Heart left ventricle (tissue), 16 donors: ENCODE measurements at regions not wholly inside any gene's neighbourhood (a gene's known extent, or its start where the extent isn't known, plus 50 kb on each side); places are given as distances from the start of the nearest gene placed in this dataset.

ENCODE experiments used
- ATAC-seq, 4 donors: fragments of 200-7000 bp; cut with Tn5 transposase; one replicate each; pipeline ENCODE4 v1.9.1; 2020 to 2022; ENCODE audit warnings: moderate library complexity in 4 of 4, mild to moderate bottlenecking in 3 of 4, moderate number of reproducible peaks in 1 of 4
- DNase-seq, 5 donors: peaks; one replicate each; pipeline ENCODE4 v3.0.0-alpha.2; 2020
- H3K27ac ChIP-seq, 12 donors: fragments of 200-600 bp; sonication (generic) in 4 of 12; one replicate each; pipeline versions ENCODE4 v1.5.0 to v1.8.0; 2016 to 2022; ENCODE audit warnings: mild to moderate bottlenecking in 2 of 12
- H3K27me3 ChIP-seq, 9 donors: fragments of 200-600 bp; sonication (generic) in 2 of 9; one replicate each; pipeline versions ENCODE4 v1.5.1 to v1.8.0; 2016 to 2022; ENCODE audit warnings: mild to moderate bottlenecking in 3 of 9
- H3K36me3 ChIP-seq, 9 donors: fragments of 200-600 bp; sonication (generic) in 2 of 9; one replicate each; pipeline versions ENCODE4 v1.5.0 to v1.8.0; 2018 to 2022; ENCODE audit warnings: mild to moderate bottlenecking in 2 of 9
- H3K4me1 ChIP-seq, 12 donors: fragments of 200-600 bp; sonication (generic) in 4 of 12; one replicate each; pipeline versions ENCODE4 v1.5.0 to v1.8.0; 2016 to 2022; ENCODE audit warnings: mild to moderate bottlenecking in 3 of 12
- H3K4me3 ChIP-seq, 12 donors: fragments of 200-600 bp; sonication (generic) in 4 of 12; one replicate each; pipeline versions ENCODE4 v1.5.0 to v1.8.0; 2017 to 2022; ENCODE audit warnings: mild to moderate bottlenecking in 9 of 12, moderate library complexity in 4 of 12
- H3K9me3 ChIP-seq, 12 donors: fragments of 200-600 bp; sonication (generic) in 4 of 12; one replicate each; pipeline versions ENCODE4 v1.5.0 to v1.8.0; 2016 to 2022; ENCODE audit warnings: mild to moderate bottlenecking in 1 of 12
- CTCF ChIP-seq, 12 donors: fragments of 200-600 bp; sonication (generic) in 4 of 12; IDR thresholded peaks; one replicate each; pipeline versions ENCODE4 v1.5.0 to v1.8.0; 2018 to 2022; ENCODE audit warnings: antibody characterized with exemption in 12 of 12, mild to moderate bottlenecking in 5 of 12
- POLR2A ChIP-seq, 2 donors: fragments of 450-650 bp; IDR thresholded peaks; one replicate each; pipeline ENCODE4 v1.6.1; 2017; ENCODE audit warnings: antibody characterized with exemption in 2 of 2, mild to moderate bottlenecking in 2 of 2, moderate library complexity in 2 of 2
- WGBS, 4 donors: extraction: QIAGEN DNeasy Blood & Tissue Kit in 2 of 4; methylation state at CpG; one replicate each; pipeline versions ENCODE4 v1.1.5 to v1.1.7; 2013 to 2018; 5-methylcytosine and 5-hydroxymethylcytosine counted together
- intact Hi-C, 10 donors: fragments of 100-400 bp; cut with DNase I; formaldehyde crosslinking; loops; one replicate each; pipeline versions ENCODE4 v1.11.1 to v1.14.2; 2022
- donor health status: ischemic (EF 13 %, LVEDD 7.1; RV severe dilation, severe dysfunction).
- donor health status: healthy with polysubstance abuse.
- donor health status: DM: no; HTN: yes; CAD: no.
- donor health status: DM: no; HTN: no; CAD: no.
- donor health status: ischemic (EF 25% LVEDD 6.9; RV normal size, moderate dysfunction).
- donor health status: ischemic (EF 25% LVEDD 5.7; RV mildly dilated, moderate dysfunction).
- donor health status: healthy.
- donor health status: DM: yes; HTN: yes; CAD: no.
- donor health status: ischemic (EF 35%, LVEDD 5.7; RV mildly dilated, moderate dysfunction).
- donor health status: nonischemic (EF 11% LVEDD 7.7; RV severe dilation, severe dysfunction).
- donor health status: DM: yes; HTN: yes; CAD: no.
- donor health status: PGD.
- donor health status: ischemic (EF 29% LVEDD 5.4; RV normal size, mild dysfunction).
- donor health status: nonischemic (EF 23%, LVEDD 6.1; RV moderate dilation, normal function).

- DNase-seq (no peak), ATAC-seq (peak in 1 of 4 donors; percentile 39)
- 56 to 65% (median 60%) methylated on average over 9 of the region's 9 CpGs for WGBS, 4 donors
- Histone ChIP-seq H3K9me3 (no peaks in the 10 kb centered on the region), H3K4me1 (peaks cover 0 to 4% (median 0%) of the 10 kb centered on the region in 12 donors), H3K4me3 (no peak overlapping the region), H3K27me3 (peaks cover 0 to 8% (median 0%) of the 10 kb centered on the region in 9 donors), H3K27ac (no peak overlapping the region), H3K36me3 (no peaks in the 10 kb centered on the region)
- intact Hi-C loops: no loop called here
- TF ChIP-seq POLR2A (IDR thresholded peaks at IDR 0.05) (no peak), CTCF (IDR thresholded peaks at IDR 0.05) (no peak)
Measured at GRCh38 chrX:39667736-39668482, 429.8 kb downstream of the BCOR start.

GRCh38 chrX:39669668-39670067 lies 428.1 kb downstream of the BCOR start:
- TF ChIP-seq POLR2A (IDR thresholded peaks at IDR 0.05): no peak
- no peak for TF ChIP-seq CTCF (IDR thresholded peaks at IDR 0.05)
- intact Hi-C loops: no loop called here

GRCh38 chrX:39670281-39670680 lies 427.5 kb downstream of the BCOR start:
- no peaks in the 10 kb centered on the region for H3K36me3 ChIP-seq
- ATAC-seq (no peak), DNase-seq (no peak)
- intact Hi-C loops: no loop called here
- WGBS, 4 donors: 71 to 95% (median 82%) methylated on average over 5 of the region's 5 CpGs
- H3K4me1 ChIP-seq: peaks cover 0 to 4% (median 0%) of the 10 kb centered on the region in 12 donors
- peaks cover 0 to 10% (median 0%) of the 10 kb centered on the region in 9 donors for H3K27me3 ChIP-seq
- no peak overlapping the region for H3K27ac ChIP-seq
- TF ChIP-seq CTCF (IDR thresholded peaks at IDR 0.05) (no peak), POLR2A (IDR thresholded peaks at IDR 0.05) (no peak)
- no peaks in the 10 kb centered on the region for H3K9me3 ChIP-seq
- H3K4me3 ChIP-seq: no peak overlapping the region

More at GRCh38 chrX:39669668-39670067, 428.1 kb downstream of the BCOR start:
- Histone ChIP-seq H3K36me3 (no peaks in the 10 kb centered on the region), H3K27ac (no peak overlapping the region), H3K4me3 (no peak overlapping the region), H3K9me3 (no peaks in the 10 kb centered on the region), H3K4me1 (peaks cover 0 to 4% (median 0%) of the 10 kb centered on the region in 12 donors), H3K27me3 (peaks cover 0 to 10% (median 0%) of the 10 kb centered on the region in 9 donors)
- ATAC-seq (no peak), DNase-seq (no peak)
- 75 to 86% (median 83%) methylated on average over 7 of the region's 7 CpGs for WGBS, 4 donors

GRCh38 chrX:39672405-39672804 lies 425.4 kb downstream of the BCOR start:
- Histone ChIP-seq H3K4me3 (no peak overlapping the region), H3K4me1 (peaks cover 0 to 4% (median 0%) of the 10 kb centered on the region in 12 donors), H3K36me3 (no peaks in the 10 kb centered on the region), H3K9me3 (no peaks in the 10 kb centered on the region), H3K27ac (no peak overlapping the region), H3K27me3 (peaks cover 0 to 6% (median 0%) of the 10 kb centered on the region in 9 donors)
- DNase-seq (no peak), ATAC-seq (no peak)
- TF ChIP-seq CTCF (IDR thresholded peaks at IDR 0.05): no peak
- no peak for TF ChIP-seq POLR2A (IDR thresholded peaks at IDR 0.05)
- WGBS, 4 donors: 76 to 96% (median 88%) methylated on average over 2 of the region's 2 CpGs
- intact Hi-C loops: no loop called here
